HG03432 (cell line): ENCODE measurements at regions not wholly inside any gene's neighbourhood (a gene's known extent, or its start where the extent isn't known, plus 50 kb on each side); places are given as distances from the start of the nearest gene placed in this dataset.
"Not testable (repeated sequence)": the region's sequence is repeated elsewhere in the genome, so short reads cannot be mapped to it uniquely, and the experiment has no call there.

Experiments used
- ATAC-seq: cut with Tn5 transposase; IDR thresholded peaks from one replicate; pipeline ENCODE4 v1.9.1; 2021; ENCODE audit warnings: mild to moderate bottlenecking, moderate library complexity; ENCODE audit not compliant: unreplicated experiment

GRCh38 chr7:34330308-34330707, 327.7 kb upstream of the NPSR1 start:
- ATAC-seq: no peak

DNA sequence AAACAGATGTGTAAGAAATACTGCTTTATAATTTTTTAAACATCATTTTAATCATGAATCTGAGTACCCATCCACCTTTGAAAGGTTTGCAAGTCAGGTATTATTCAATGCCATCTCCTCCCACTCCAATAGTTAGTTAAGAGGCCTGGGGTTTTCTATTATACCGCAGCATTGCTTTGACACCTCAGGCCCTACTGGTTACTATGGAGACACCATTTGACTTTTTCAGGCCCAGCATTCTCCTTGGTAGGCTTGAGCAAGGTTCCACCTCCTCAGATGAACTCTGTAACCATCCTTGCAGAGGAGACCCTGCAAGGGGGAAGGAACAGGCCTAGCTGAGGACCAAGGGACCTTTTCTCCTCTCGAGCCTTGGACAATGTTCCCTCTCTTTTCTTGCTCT, 326.9 kb upstream of the NPSR1 start:
- ATAC-seq: no peak

DNA sequence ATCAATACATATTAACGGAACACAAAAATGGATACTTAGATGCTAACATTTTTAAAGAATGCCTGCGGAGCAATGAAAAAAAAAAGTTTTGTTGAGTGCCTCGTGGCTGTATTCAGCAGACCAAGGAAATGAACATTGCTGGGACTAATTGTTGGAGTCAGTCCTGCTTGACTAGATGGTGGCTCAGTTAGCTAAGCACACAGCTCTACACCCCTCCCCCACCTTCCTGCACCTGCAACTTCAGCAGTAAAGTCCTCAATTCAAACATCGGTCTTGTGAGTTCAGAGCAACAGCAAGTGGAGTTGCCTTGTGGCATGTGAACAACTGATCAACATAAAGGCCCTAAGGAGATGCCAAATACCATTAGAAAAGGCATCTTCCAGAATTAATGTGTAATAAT, 326.0 kb upstream of the NPSR1 start:
- ATAC-seq: no peak

GRCh38 chr7:34333184-34333583, 324.8 kb upstream of the NPSR1 start:
- no peak for ATAC-seq

GRCh38 chr7:34333925-34334324, 324.1 kb upstream of the NPSR1 start:
- no peak for ATAC-seq

- ATAC-seq: no peak
Measured at GRCh38 chr7:34337163-34337562, 320.9 kb upstream of the NPSR1 start.

DNA sequence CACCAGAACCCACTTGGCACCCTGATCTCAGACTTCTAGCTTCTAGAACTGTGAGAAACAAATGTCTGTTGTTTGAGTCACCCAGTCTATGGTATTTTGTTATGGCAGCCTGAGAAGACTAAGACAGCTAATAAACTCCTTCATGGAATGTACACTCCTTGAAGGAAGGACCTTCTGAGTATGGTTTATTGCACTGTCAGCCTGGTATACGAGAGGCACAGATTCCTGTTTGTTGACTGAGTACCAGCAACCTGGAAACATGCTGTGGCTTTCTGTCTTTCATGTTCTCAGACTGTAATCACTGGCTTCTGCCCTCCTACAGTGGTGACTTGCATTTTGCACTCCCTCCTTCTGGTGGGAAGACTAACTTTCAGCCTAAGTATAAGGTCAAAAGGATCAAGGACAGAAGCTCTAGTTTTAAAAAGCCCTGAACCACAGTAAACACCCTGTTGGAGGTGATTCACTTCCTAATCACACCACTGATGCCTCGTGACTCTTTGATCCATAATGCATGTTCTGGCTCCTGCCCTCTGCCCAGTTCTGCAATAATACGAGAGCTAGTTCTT, 319.0 kb upstream of the NPSR1 start:
- ATAC-seq: no peak

DNA sequence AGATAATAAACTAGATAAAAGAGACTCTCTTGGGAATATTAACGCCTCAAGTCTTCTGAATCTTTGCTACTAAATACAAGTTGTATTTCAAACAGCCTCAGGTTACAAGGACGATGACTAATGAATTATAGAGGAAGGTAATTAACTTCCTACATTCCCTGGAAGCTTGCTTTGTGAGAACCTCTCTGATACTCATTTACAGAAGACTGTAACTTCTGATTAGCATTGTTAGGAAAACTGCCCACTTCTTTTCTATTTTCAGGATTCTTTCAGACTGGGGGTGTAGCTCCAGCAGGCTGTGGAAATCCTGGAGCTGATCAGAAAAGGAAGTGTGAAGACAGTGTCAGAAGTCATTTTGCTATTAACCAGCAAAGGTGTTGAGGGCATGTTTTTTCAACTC, 316.7 kb upstream of the NPSR1 start:
- ATAC-seq: no peak

DNA sequence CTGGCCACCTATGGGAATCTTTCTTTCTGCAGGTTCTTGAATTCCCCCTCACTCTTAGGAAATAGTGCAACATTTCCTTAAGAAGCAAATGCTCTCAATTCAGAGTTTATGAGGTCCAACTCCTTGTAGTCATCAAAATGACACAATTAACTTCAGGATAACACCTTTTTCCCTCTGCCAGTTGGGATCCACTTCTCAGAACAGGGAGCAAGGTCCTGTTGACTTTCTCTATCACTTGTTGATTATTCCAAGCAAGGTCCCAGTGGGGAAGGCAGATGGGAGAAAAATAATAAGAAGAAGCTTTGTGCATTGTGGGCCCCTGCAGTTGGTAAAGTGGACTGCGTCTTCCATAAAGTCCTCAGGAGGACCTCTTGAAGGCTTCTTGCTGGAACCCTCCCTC, 315.6 kb upstream of the NPSR1 start:
- no peak for ATAC-seq

- no peak for ATAC-seq
Measured at GRCh38 chr7:34343667-34344066, 314.4 kb upstream of the NPSR1 start.

GRCh38 chr7:34354011-34354410, 304.0 kb upstream of the NPSR1 start:
- no peak for ATAC-seq

DNA sequence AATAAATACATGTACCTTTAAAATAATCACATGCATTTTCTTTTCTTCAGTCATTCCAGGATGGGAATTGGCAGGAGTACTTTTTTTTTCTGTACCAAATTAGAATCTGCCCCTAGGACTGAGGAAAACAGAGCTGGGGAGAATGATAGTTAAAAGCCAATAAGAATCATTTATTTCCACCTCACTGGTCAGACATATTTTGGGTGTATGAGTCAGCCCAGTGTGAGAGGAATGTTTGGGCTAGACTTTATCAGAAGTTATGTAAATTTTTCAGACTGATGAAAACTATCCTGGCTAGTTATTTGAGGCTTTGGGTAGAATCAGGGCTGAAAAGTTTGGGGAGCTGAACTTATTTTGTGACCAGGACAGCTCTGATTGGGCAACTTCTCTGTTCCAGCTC, 303.1 kb upstream of the NPSR1 start:
- ATAC-seq: no peak

DNA sequence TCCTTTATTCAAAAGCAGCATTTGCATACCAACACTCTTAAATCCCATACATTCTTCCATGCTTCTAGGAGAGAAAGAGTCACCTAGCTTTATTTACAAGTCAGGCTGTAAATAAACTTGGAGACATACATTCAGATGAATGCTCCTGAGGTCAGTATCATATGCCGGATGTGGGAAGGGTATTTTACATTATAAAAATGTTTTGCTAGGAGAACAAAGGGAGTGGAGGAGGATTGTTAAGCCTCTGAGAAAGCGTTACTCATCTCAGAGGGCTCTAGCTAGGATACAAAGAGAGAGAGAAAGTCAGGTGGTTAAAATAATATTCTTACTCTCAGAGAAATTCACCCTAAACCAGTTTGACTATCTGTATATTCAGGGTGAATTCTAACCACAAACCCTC, 300.9 kb upstream of the NPSR1 start:
- no peak for ATAC-seq

DNA sequence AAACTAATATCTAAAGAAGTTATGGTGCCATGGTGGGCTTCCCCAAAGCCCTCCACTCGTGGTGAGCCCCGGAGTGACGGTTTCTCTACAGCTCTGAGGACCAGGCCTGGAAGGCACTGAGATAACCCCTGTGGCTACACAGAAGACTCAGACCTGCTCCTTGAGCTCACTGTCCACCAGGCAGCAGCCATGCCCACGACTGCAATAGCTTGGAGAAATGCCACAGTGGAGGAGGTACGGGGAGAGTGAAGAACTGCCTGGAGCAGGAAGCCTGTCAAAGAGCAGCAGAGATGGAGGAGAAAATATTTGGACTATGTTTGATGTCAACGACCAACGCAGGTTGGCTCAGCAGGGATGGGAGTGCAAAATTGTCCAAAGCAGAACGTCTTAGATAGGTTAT, 300.1 kb upstream of the NPSR1 start:
- no peak for ATAC-seq

DNA sequence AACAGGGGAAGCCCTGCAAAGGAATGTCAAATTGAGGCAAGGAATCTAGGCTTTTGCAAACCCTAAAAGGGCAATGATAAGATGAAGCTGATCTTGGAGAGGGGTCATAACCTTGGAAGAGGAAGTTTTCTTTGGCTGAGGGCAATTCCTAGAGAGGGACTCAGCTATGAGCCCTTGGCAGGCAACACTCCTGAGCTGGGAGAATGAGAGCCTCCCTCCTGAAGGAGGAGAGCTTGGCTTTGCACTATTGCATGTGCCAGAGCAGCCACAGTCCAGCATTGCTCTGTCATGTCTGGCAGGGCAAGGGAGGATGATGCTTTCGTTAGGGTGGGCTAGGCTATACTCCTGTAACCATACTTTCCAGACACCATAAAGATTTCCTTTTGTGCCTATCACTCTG, 299.4 kb upstream of the NPSR1 start:
- not testable (repeated sequence) for ATAC-seq

DNA sequence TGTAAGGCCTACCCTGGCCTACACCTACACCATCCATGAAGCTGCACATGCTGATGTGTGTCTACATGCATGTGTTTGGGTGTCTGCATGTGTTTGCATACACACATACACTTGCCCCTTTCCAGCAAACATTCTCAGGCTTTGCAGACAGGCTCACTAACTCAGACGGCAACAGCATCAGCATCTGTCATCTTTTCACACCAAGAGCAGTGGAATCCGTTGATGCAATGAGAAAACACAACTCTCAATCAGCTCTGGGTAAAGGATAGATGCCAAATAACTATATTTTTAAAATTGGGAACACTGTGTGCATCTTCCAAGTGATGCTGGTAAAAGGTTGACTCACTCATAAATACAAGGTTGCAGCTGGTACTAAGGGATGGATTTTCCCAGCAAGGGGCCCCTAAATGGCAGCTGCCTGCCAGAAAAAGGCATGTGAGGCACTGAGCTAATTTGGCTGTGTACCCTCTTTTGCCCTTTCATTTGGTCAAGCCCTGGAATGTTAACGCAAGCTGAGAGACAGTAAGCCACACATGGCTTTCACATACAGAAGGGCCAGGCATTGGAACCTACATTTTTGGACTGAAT, 296.3 kb upstream of the NPSR1 start:
- ATAC-seq: no peak

GRCh38 chr7:34362621-34363020, 295.4 kb upstream of the NPSR1 start:
- no peak for ATAC-seq

DNA sequence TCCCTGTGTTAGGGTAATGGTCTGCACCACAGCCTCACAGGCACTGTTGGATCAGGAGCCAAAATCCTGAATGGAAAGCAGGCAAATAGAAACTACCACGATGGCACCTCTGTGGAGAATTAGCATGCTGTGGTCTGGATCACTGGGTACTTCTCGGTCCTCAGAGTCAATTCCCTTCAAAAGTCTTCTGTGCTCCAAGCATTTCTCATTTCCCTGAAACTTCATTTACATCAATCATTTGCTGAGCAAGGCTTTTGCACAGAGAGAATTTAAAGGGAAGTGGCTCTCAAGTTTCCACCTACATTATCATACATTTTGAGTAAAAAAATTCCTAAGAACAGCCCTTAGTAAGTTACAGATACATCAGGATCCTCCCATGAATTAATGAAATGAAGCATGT, 293.9 kb upstream of the NPSR1 start:
- no peak for ATAC-seq

DNA sequence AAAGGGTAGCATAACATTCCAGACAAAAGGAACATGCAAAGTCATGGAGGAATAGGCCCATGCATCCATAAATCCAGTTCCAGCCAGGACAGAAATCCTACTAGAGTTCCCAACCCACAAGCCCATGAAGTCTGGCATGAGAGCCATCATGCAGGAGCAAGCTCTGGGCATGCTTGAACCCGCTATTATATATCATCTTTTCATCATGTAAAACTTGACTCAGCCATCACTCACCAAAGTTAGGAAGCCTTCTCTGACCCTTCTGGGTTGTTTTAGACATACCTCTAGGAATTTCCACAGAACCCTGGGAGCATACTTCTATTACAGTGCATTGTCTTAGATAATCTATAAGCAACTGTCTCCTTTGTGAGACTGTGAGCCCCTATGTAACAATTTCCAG, 293.0 kb upstream of the NPSR1 start:
- ATAC-seq: no peak

DNA sequence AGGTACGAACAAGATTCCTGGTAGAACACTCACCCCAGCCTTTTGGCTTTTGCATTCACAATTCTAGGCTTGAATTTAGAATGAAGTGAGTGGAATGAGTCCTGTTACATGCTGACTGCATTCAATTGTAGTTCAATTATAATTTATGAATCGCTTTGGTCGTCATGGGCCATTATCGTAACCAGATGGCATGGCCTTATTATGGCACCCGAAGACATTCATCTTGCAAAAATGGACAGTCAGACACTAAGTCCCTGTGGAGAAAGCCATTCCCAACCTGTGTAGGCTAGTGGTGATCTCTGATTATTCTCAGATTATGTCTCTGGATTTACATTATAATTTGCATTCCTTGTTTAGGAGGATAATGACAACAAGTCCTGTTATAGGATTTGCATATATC, 292.4 kb upstream of the NPSR1 start:
- no peak for ATAC-seq

DNA sequence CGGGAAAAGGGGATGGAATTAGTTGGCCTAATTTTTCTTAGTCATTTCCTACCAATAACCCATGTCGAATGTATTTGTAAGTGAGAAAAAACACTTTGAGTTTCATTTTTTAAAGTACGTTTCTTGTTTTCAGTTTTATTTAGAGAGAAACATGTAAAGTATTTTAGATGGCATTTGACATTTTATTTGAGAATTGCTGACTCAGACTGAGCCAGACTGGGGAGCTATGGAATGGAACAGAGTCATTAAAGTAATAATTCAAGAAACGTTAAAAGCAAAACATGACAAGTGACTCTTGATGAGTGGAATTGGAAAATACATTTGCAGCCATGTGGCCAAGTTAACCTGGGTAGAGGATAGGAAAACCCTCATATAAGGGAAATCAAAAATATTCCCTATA, 286.1 kb upstream of the NPSR1 start:
- ATAC-seq: no peak

DNA sequence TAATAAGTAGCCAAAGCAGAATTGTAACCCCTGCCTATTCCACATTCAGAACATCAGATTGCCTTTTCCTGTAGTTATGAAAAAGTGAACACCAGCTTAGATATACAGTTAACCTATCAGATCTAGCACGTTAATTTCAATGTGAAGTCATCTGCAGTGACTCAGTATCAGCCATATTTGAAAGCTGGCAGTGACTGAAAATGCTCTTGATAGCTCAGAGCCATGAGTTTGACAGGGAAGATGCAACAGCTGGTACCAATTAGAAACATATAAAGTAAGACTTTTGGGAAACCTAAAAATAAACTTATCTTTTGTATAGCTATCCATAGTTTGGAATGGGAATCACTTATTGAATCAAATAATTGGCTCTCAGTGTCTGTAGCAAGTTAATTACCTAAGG, 284.1 kb upstream of the NPSR1 start:
- no peak for ATAC-seq

- no peak for ATAC-seq
Measured at GRCh38 chr7:34382166-34382893, 275.7 kb upstream of the NPSR1 start.
